Body of pancreas (tissue), 4 donors: ENCODE measurements at regions not wholly inside any gene's neighbourhood (a gene's known extent, or its start where the extent isn't known, plus 50 kb on each side); places are given as distances from the start of the nearest gene placed in this dataset.
"Not testable (repeated sequence)": the region's sequence is repeated elsewhere in the genome, so short reads cannot be mapped to it uniquely, and the experiment has no call there.

ENCODE experiments used
- CTCF ChIP-seq, 7 experiments: fragments of 450-650 bp in 4 of 7; fragments of 200-600 bp in 3 of 7; sonication (generic) in 3 of 7; IDR thresholded peaks; one replicate each; pipeline ENCODE4 v1.5.1; 2016 to 2019; ENCODE audit warnings: antibody characterized with exemption in 7 of 7
- POLR2A ChIP-seq, 3 donors: fragments of 450-650 bp; IDR thresholded peaks; one replicate each; pipeline ENCODE4 v1.6.1; 2016; ENCODE audit warnings: antibody characterized with exemption in 3 of 3, mild to moderate bottlenecking in 2 of 3

GRCh38 chrX:84870281-84870680, 133.4 kb upstream of the APOOL start:
- not testable (repeated sequence) for TF ChIP-seq CTCF, POLR2A (IDR thresholded peaks at IDR 0.05)
